K562 (cell line): ENCODE measurements at regions not wholly inside any gene's neighbourhood (a gene's known extent, or its start where the extent isn't known, plus 50 kb on each side); places are given as distances from the start of the nearest gene placed in this dataset.

ENCODE experiments used
- MGA ChIP-seq: fragments of 450-650 bp; IDR thresholded peaks from 2 replicates; pipeline ENCODE4 v1.6.1; 2016; ENCODE audit warnings: mild to moderate bottlenecking, moderate library complexity

GRCh38 chr11:82599836-82600235 lies 133.8 kb downstream of the FAM181B start (continued):
- no peak for TF ChIP-seq MGA
